Stimulated activated CD4-positive, alpha-beta T cell treated with anti-CD3 and anti-CD28 coated beads, TNF-alpha, amount 100 ng/mL, for 4 hours (primary cell): ENCODE measurements at regions not wholly inside any gene's neighbourhood (a gene's known extent, or its start where the extent isn't known, plus 50 kb on each side); places are given as distances from the start of the nearest gene placed in this dataset.
"Not testable (repeated sequence)": the region's sequence is repeated elsewhere in the genome, so short reads cannot be mapped to it uniquely, and the experiment has no call there.

Experiments used
- DNase-seq, 3 experiments: peaks; one replicate each; pipeline ENCODE4 v3.0.0-alpha.2; 2020; ENCODE audit warnings: low read depth in 3 of 3

DNA sequence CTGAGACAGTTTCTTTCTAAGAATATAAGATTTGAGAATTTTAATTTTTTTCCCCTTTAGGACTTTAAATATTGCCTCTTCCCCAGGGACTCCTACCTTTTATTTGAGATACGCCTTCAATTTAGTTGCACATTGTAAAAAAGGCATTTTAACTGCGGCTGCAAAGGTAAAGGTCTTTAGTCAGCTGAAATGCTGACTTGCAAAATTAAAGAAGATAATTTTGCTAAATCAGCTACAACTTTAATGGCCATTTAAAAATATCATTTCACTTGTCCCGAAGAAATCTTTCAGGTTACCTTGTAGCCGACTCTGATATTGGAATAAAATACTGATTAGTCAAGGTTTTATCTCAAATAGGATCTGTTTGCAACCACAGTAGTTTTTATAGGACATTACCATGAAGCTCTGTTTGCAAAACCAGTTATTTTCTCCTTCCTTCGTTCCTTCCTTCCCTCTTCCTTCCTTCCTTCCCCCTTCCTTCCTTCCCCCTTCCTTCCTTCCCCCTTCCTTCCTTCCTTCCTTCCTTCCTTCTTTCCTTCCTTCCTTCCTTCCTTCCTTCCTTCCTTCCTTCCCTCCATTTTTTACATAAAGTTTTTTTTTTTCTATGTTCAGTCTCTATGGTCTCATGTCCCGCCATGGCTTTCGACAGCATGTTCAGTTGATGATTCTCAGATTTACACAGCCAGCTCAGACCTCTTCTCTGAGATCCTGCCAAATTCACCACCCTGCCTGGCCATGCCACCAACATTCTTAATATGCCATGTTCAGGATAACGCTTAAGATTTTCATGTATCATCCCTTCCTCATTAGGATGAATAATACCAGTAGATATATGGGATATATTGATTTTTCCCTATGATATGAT lies 405.4 kb upstream of the PRKX start:
- DNase-seq, result no peak

DNA sequence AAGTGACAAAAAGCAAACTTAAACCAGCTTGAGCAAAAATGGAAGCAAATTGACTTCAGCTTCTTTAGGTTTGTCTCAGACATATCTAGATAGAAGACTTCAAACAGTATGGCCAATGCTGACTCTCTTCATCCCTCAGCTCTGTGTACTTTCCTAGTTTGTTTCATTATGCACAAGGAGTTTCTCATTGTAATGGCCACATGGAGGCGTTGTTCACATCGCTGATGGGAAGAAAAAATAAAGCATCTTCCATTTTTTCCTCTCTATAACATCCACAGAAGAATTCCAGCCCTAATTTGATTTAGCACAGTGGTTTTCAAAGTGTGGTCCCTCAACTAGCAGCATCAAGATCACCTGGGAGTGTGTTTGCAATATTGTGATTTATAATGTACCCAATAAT lies 397.5 kb upstream of the PRKX start:
- DNase-seq, result no peak

DNA sequence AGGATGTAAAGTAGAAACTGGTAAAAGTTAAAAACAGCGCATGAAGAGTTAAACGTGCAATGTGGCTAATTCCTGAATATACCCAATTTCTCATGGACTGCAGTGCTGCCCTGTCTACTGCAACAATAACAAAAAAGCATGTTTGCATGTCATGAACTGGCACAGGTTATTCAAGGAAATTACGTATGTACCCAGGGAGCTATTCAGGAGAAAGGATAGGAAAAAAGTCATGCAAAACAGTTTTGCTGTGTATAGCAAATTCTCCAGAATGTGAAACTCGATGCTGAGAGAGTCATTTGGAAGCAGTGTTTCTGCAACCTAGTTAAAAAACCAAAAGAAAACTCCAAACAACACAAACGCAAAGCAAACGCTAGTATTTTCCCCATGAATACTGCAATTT lies 381.5 kb upstream of the PRKX start:
- DNase-seq, result no peak

DNA sequence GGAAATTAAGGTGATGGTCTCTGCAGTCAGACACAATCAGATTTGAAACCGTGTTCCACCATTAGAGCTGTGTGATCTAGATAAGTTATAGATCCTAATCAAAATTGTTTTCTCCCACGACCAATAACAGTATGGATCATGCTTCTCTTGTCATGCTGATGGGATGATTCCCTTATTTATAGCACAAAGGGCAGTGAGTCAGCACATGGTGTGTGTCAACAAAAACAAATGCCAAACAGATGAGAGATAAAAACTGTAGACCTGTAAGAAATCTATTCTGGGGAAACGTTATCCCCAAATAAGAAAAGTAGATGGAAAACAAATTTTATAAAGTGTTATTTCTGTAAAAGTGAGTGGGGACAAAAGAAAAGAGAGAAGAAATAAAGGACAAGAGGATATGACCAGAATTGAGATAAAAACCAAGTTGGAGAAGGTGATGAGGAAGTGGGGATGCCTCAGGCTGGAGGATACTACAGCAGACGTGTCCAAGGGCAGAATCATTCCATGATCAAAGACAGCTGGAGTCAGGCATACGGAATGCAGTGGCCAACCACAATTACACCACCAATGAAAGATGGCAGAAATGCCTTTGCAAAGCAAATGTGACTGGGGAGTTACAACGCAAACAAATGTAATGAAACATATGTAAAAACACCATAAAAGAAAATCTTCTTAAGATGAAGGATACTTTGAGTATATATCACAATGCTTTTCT lies 377.8 kb upstream of the PRKX start:
- no peak for DNase-seq

DNA sequence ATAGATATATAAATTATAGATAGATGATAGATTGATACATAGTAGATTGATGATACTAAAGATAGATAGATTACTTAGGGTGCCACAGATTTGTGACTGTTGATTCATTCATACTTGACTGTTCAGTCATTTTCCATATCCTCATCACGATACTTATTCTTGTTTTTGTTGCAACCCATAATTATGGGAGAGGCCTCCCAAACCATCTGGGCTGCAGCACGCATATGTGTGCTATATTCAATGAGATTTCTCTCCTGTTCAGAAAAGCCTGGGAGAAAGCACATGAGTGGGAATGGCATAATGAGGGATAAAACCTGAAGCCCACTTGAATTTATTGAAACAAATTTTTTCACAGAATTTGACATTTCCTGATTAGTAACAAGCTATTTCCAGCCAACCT lies 346.4 kb upstream of the PRKX start:
- DNase-seq, result no peak

DNA sequence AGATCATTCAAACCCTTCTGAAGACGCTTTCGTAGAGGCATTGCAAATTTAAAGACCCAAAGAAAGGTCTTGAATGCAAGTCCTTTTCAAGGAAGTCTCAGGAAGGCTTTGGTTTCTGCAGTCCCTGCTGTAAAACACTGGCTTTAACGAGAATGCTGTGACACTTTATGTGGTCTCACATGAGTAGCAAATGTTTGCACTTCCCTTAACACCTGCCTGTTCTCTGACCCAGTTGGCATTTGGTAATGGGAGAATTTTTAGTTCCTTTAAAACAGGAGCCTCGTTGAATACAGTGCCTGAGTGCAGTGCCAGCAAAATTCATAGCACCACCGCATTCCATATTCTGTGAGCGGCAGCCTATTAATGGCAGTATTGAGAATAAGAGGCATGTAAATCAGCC lies 330.5 kb upstream of the PRKX start:
- DNase-seq, result no peak

DNA sequence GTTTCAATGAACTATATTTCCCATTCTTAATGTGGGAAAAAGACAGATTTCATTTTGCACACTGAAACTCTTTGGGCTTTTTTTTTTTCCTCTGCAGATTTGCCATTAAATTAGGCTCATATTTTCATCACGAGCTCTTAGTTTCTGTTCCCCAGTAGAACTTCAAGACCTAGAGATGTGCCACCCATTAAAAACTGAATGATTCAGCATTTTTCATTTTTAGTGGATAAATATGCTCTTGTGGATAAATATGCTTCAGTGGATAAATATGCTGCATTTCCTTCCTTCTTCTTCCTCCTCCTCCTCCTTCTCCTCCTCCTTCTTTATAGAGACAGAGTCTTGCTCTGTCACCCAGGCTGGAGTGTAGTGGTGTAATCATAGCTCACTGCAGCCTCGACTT lies 322.4 kb upstream of the PRKX start:
- no peak for DNase-seq

DNA sequence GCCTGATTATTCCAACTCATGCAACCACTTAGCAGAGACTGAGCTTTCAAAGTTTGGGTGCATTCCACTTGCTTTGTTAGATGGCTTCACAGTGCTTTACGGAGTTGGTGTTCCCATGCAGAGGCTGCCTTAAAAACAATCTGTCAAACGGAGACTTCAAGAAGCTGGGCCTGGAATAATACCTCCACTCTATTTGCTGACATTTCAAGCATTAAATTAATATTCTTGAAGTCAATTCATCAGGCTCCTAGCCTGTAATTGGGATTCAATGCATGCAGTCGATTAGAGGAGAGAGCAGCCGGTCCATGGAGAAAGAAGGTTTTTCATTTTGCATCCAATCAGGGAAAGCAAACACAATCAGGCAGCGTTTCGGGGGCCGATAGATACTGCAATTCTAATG lies 314.7 kb upstream of the PRKX start:
- DNase-seq, result no peak

DNA sequence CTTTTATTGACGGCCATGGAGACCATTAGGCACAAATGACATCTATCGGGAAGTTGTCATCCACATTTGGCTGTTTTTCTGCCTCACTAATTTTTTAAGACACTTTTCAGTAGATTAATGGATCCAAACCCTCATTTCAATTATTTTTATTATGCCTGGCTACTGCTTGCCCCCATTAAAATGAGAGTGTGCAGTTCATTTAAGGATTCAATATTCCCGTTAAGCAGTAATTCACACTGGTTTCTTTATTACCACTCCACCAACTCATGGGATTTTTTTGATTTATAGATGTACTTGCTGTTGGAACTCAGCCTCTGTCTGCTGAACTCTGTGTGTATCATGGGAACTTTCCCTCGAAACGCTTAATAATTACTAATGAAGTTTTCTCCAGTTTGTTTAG lies 291.8 kb upstream of the PRKX start:
- DNase-seq, result no peak

DNA sequence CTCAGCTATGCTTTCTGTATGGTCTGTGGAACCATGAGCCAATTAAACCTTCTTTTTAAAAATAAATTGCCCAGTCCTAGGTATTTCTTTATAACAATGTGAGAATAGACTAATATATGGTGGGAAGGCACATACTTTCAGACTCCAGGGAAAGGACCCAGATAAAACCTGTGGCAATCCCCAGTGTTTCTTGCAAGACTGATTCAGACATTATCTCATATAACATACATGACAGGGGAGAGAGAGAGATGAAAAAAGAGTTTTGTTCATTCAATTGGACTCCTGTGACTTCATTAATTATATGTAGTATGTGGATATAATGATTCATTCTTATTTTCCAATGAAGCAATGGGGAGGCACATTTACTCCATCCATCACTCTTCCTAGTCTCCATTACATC lies 291.4 kb upstream of the PRKX start:
- DNase-seq, result no peak

DNA sequence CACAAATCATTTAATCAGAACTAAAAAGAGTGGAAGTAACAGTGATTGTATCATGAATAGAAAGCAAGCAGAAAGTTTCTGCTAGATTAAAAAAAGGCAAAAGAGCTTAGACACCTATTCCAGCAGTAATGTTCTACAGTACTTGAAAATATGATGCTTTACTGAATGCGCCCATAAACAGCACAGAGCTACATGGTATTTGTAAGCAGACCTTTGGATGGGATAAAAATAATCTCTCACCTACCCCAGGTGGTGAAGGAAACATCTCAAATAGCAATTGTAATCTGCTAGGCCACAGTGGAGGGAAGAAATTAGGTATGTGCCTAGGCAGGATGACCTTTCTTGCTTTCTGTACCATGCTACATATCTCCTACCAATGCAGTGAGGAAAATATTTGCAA lies 280.9 kb upstream of the PRKX start:
- DNase-seq, result no peak

DNA sequence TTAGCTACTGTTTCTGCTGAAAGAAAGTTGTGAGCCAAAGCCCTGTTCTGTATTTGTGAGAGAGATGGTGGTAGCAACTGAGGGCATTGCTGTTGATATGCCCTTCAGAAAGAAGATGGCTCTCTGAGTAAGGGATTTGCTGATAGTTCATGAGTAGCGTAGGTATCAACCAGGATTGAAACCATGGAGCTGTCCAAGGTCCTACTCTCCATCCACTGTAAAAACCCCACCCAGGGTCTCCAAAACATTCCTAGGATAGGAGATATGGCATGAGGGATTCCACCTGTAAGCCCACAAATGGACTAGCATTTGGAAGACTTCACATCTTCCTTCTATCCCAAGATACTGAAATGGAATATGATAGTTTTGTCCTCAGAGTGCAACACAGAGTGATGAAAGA lies 277.1 kb upstream of the PRKX start:
- DNase-seq, result no peak

DNA sequence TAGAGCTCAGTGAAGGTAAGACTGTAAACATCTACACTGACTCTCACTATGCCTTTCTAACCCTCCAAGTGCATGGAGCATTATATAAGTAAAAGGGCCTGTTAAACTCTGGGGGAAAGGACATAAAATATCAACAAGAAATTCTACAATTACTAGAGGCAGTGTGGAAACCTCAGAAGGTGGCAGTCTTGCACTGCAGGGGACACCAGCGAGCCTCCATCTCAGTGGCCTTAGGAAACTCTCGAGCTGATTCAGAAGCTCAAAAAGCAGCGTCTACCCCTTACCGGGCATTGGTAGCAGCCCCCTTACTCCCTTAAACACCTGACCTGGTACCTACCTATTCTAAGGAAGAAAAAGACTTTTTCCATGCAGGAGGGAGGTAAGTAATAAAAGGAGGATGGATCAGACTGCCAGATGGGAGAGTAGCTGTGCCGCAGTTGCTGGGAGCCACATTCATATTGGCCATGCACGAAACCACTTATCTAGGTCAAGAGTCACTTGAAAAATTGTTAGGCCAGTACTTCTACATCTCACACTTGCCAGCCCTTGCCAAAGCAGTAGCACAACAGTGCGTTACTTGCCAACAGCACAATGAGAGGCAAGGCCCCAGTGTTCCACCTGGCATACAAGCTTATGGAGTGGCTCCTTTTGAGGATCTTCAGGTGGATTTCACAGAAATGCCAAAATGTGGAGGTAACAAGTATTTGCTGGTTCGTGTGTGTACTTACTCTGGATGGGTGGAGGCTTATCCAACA lies 258.8 kb upstream of the PRKX start:
- not testable (repeated sequence) for DNase-seq

DNA sequence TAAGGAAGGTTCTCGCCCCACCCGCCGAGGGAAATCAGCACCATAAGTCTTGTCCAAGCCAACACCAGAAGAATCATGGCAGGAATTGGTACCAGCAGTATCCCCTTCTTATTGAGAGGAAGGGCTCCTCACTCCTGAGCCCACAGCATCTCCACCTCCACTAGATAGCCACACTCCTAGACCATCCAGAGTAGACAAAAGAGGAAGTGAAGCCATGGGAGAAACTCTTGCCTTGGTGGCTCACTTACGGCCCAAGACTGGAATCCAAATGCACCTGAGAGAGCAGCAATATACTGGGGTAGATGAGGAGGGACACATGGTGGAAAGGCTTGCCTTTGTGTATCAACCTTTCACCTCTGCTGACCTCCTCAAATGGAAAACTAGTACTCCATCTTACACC lies 255.3 kb upstream of the PRKX start:
- DNase-seq, result no peak

DNA sequence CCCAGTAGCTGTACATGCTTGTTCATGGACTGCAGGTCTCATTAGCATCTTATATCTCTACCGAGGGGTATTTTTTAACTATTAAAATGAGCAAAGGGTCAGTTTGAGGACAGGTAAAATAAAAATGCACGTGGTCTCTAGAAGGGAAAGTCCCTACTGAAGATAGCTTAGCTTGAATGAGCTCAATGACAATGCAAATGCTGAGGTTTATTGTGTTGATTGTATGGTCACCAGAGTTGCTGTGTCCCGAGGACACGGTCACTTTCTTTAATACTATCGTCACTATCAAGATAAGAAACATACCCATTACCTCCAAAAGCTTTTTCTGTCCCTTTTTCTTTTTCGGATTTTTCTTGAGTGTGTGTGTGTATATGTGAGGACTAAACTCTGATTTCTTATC lies 250.5 kb upstream of the PRKX start:
- DNase-seq, result no peak

DNA sequence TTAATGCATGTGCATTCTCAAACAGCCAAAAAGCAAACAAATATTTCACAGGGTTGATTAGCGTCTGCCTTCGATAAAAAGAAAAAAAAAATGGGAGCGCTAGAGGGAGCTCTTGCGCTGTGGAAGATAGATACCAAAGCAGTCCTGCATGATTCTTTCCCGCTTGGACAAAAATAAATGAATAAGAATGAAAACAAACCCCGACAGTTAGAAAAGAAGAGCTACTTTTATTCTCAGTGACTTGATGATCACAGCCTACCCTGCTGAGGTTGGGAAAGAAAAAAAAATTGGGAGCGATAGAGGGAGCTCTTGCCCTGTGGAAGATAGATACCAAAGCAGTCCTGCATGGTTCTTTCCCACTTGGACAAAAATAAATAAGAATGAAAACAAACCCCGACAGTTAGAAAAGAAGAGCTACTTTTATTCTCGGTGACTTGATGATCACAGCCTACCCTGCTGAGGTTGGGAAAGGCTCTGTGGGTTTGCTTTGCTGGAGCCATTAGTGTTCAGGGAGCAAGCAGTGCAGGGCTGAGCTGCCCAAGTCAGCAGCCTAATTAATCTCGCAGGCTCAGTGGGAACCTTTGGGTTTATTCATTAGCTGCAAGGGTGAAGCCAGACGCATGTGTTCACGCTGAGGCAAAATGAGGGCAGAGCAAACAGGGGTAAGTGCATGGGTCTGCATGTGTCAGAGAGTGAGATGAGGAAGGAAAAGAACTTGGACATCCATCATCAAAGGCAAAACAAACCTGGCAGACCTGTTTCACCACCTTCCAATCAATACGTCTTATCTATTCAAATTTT lies 249.3 kb upstream of the PRKX start:
- DNase-seq, result no peak

DNA sequence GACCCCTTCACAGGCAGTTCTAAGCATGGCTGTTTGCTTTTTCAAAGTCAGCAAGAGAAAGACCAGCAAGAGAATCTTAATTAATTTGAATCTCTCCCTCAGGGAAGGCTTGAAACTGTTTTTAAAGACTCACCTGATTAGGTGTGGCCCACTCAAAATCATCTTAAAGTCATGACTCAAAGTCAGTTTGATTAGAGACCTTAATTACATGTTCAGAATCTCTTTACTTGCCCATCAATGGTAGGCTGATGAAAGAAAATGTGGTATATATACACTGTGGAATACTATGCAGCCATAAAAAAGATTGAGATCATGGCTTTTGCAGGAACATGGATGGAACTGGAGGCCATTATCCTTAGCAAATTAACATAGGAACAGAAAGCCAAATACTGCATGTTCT lies 247.5 kb upstream of the PRKX start:
- no peak for DNase-seq

DNA sequence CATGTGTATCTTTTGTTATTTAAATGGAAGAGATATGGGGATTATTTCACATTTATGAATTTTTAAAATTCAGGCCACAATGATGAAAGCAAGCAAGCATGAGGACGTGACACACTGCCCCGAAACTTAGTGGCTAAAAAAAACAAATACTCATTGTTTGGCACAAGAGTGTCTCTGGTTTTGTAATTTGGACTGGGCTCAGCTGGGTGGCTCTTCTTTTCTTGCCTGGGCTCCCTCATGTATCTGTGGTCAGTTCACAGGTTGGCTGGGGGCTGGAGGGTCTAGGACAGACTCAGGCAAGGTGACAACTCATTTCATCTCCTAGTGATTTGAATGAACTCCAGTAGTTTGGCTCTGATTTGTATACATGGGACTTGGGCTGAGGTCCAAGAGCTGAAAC lies 238.4 kb upstream of the PRKX start:
- no peak for DNase-seq

DNA sequence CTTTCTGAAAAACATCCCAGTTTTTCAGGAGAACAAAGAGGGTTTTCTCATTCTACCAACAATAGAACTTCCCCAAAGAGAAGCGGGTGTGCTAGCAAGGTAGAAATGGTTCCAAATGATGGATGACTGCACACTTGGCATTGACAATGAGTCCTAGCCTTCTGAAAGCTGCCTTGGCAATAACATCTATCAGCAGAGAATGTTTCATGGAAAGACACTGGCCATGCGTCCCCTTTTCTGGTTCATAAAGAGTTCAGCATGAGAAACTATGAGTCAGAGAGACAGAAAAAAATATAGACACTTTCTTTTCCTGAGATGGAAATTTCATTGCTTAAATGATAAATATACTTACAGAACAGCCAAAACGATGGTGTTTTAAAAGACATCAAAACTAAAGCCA lies 236.9 kb upstream of the PRKX start:
- no peak for DNase-seq

DNA sequence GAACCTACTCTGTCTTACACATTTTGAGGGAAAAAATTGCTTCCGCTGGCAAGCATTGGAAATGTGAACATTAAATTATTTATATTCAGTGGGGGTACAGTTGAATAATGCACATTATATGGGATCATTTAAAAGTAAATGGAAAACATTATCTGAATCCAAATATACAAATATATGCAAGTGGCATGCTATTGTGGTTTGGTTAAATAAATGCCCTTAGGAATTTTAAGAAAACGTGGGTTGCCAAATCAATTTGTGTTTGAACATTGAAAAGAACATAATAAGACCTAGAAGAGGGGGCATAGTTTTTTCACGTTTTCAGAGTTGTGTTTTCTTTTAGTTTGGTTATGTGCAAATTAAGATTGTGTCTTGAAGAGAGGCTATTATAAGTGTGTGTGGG lies 230.5 kb upstream of the PRKX start:
- DNase-seq, result no peak

DNA sequence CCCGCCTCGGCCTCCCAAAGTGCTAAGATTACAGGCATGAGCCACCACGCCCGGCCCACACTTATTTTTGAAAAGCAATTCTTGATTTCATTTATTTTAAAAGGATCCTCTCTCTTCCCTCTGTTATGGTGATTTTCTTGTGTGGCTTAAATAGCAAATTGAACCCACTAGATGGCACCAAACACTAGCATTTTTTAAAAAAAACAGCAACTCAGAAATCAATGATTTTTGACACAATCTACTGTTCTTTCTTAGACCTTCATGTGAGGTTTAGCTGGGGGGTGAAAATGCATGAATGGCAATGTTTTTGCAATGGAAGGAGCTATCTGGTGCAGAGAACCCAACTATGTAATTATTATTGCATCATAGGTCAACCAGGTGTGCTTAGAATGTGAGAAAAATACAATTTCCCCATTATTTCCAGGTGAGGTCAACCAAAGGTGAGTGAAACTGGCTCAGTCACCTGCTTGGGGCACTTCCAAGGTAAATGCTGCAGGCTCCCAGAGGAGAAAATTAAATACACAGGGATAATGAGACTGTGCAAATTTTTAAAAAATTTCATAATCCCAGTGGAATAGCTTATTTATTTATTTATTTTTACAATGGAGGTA lies 226.7 kb upstream of the PRKX start:
- no peak for DNase-seq

DNA sequence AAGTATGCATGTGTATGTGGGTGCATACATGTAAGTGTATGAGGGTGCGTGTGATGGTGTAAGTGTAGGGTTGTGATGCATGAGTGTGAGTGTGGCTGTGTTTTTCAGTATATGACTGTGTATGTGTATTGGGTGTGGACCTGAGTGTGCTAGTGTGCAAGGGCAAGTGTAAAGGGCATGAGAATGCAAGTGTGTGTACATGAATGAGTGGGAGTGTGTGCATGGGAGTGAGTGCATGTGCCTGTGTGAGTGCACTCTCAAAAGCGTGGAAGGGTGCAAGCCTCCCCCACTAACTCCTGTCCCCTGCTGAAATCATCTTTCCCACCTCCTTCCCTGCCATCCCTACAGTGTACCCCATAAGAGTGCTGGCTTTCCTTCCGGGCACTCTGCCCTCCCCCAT lies 225.1 kb upstream of the PRKX start:
- no peak for DNase-seq
